OCI-LY3 (cell line): ENCODE measurements at regions not wholly inside any gene's neighbourhood (a gene's known extent, or its start where the extent isn't known, plus 50 kb on each side); places are given as distances from the start of the nearest gene placed in this dataset.

Experiments used
- CTCF ChIP-seq: fragments of 200-600, 300-600 bp; sonication (generic); IDR thresholded peaks from 2 replicates; pipeline ENCODE4 v1.5.1; 2014; ENCODE audit warnings: antibody characterized with exemption, low read length, low read depth
- EZH2phosphoT487 ChIP-seq: fragments of 200-600 bp; shearing (Covaris generic); IDR thresholded peaks from 2 replicates; pipeline ENCODE4 v1.6.1; 2018; ENCODE audit warnings: antibody characterized with exemption, mixed run types, low read depth

- no peak for TF ChIP-seq CTCF
- TF ChIP-seq EZH2phosphoT487 = no peak
Observed at GRCh38 chrX:7269991-7270390, 122.0 kb upstream of the PUDP start.
